Keratinocyte (primary cell): ENCODE measurements at regions not wholly inside any gene's neighbourhood (a gene's known extent, or its start where the extent isn't known, plus 50 kb on each side); places are given as distances from the start of the nearest gene placed in this dataset.

Source experiments
- DNase-seq: peaks from one replicate; pipeline ENCODE4 v3.0.0-alpha.2; 2011; ENCODE audit warnings: low read depth, missing footprints, low spot score
- FAIRE-seq: peaks from 2 replicates; lab custom pipeline; 2011; peaks lifted over from hg19 to GRCh38; lab: Jason Lieb, UNC
- H2AFZ ChIP-seq: 2 replicates; pipeline ENCODE4 v1.6.0; 2012; ENCODE audit warnings: low read length, control low read depth, inconsistent platforms; ENCODE audit not compliant: control insufficient read depth
- H3K27ac ChIP-seq: 2 replicates; pipeline ENCODE4 v1.5.1; 2011; ENCODE audit warnings: low read length; ENCODE audit not compliant: control insufficient read depth, insufficient read depth
- H3K27me3 ChIP-seq: 3 replicates; pipeline ENCODE4 v1.6.0; 2011; ENCODE audit warnings: low read length; ENCODE audit not compliant: control insufficient read depth, insufficient read depth; ENCODE audit errors: extremely low read depth
- H3K36me3 ChIP-seq, 2 experiments: 2 replicates in 1 of 2; 3 replicates in 1 of 2; pipeline ENCODE4 v1.5.1; 2011; ENCODE audit warnings: low read length in 2 of 2, mild to moderate bottlenecking in 1 of 2; ENCODE audit not compliant: control insufficient read depth in 2 of 2, insufficient read depth in 2 of 2; ENCODE audit errors: extremely low read depth in 1 of 2
- H3K4me1 ChIP-seq: 3 replicates; pipeline ENCODE4 v1.5.1; 2011; ENCODE audit warnings: low read length; ENCODE audit not compliant: control insufficient read depth, insufficient read depth; ENCODE audit errors: extremely low read depth
- H3K4me2 ChIP-seq: 3 replicates; pipeline ENCODE4 v1.6.0; 2011; ENCODE audit warnings: low read depth, low read length; ENCODE audit not compliant: control insufficient read depth, insufficient read depth; ENCODE audit errors: extremely low read depth
- H3K4me3 ChIP-seq, 3 experiments: fragments of 200-600 bp in 1 of 3; sonication (generic) in 1 of 3; 2 replicates in 2 of 3; 3 replicates in 1 of 3; pipeline ENCODE4 v1.5.1; 2011 to 2016; ENCODE audit warnings: low read length in 3 of 3, mild to moderate bottlenecking in 3 of 3, control low read depth in 2 of 3, inconsistent platforms in 1 of 3, low read depth in 1 of 3, mixed read lengths in 1 of 3, mixed run types in 1 of 3, moderate library complexity in 1 of 3; ENCODE audit not compliant: control insufficient read depth in 2 of 3, insufficient read depth in 2 of 3; ENCODE audit errors: extremely low read depth in 1 of 3
- H3K79me2 ChIP-seq: 2 replicates; pipeline ENCODE4 v1.6.0; 2012; ENCODE audit warnings: low read length; ENCODE audit not compliant: control insufficient read depth, insufficient read depth
- H3K9ac ChIP-seq: 3 replicates; pipeline ENCODE4 v1.6.0; 2011; ENCODE audit warnings: low read length; ENCODE audit not compliant: control insufficient read depth, insufficient read depth; ENCODE audit errors: extremely low read depth
- H3K9me1 ChIP-seq: 3 replicates; pipeline ENCODE4 v1.6.0; 2011; ENCODE audit warnings: low read length; ENCODE audit not compliant: control insufficient read depth, insufficient read depth; ENCODE audit errors: extremely low read depth
- H3K9me3 ChIP-seq: 2 replicates; pipeline ENCODE4 v1.5.1; 2012; ENCODE audit warnings: low read depth, low read length; ENCODE audit not compliant: control insufficient read depth
- H4K20me1 ChIP-seq: 3 replicates; pipeline ENCODE4 v1.6.0; 2011; ENCODE audit warnings: low read length; ENCODE audit not compliant: control insufficient read depth, insufficient read depth; ENCODE audit errors: extremely low read depth
- EZH2 ChIP-seq: IDR thresholded peaks from one replicate; pipeline ENCODE4 v1.6.1; 2012; ENCODE audit warnings: inconsistent platforms, mild to moderate bottlenecking, low read length, moderate library complexity
- dilution Hi-C: fragments of 300-500 bp; cut with MboI; formaldehyde crosslinking; loops from one replicate; pipeline ENCODE4 v1.7.0; 2020; ENCODE audit warnings: low sequenced_read_pairs; ENCODE audit not compliant: extremely low pct_ligation_motif_present
- TF ChIP-seq, protein P1 (sequence below), 3 experiments: IDR thresholded peaks in 1 of 3; conservative IDR thresholded peaks in 1 of 3; optimal IDR thresholded peaks in 1 of 3; 2 replicates in 2 of 3; 3 replicates in 1 of 3; pipeline versions ENCODE3 to v1.5.1; 2011; ENCODE audit warnings: low read length in 3 of 3, mild to moderate bottlenecking in 3 of 3, moderate library complexity in 2 of 3, control low read depth in 1 of 3, inconsistent platforms in 1 of 3; ENCODE audit not compliant: insufficient read depth in 2 of 3; ENCODE audit errors: extremely low read depth in 1 of 3

DNA sequence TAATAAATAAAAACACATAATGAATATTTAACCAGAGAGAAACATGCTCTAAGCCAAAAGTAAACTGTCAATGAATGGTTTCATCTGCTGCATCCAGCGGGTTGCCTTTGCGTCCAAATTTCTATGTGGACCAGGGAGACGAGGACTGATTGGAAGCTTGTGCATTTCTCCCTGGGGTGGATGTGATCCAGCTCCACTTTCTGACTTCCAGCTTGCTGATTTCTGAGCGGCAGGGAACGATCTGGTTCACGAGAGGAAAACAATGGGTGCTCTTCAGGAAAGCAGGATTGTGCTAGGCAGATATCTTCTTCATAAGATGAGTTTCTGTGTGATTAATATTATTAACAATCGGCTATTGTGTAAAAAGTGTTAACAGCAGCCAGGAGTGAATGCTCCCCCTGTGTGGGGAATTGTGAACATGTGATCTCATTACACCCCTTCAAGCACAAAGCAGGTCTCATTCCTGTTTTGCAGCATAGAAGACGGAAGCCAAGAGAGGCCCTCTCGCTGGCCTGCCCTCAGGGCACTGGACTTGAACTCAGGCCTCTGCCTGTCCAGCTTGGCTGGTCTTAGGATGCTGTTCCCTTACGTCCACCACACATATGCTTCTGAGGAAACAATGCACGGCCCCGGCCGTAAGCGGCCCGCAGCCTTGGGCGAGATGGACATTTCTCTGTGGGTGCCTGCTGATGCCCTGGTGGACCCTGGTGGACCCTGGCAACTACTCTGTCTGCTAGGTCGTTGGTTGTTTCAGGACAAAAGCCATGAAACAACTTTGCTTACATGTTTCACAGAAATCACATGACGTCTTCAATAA is 183.4 kb upstream of the C1orf174 start:
- TF ChIP-seq, protein P1, sequence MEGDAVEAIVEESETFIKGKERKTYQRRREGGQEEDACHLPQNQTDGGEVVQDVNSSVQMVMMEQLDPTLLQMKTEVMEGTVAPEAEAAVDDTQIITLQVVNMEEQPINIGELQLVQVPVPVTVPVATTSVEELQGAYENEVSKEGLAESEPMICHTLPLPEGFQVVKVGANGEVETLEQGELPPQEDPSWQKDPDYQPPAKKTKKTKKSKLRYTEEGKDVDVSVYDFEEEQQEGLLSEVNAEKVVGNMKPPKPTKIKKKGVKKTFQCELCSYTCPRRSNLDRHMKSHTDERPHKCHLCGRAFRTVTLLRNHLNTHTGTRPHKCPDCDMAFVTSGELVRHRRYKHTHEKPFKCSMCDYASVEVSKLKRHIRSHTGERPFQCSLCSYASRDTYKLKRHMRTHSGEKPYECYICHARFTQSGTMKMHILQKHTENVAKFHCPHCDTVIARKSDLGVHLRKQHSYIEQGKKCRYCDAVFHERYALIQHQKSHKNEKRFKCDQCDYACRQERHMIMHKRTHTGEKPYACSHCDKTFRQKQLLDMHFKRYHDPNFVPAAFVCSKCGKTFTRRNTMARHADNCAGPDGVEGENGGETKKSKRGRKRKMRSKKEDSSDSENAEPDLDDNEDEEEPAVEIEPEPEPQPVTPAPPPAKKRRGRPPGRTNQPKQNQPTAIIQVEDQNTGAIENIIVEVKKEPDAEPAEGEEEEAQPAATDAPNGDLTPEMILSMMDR (optimal IDR thresholded peaks at IDR 0.05 in 1 of 3, IDR thresholded peaks at IDR 0.05 in 1 of 3, conservative IDR thresholded peaks at IDR 0.05 in 1 of 3; ENCODE audit: extremely low read depth in 1 of 3, insufficient read depth in 2 of 3, low read length in 3 of 3): no peak
- TF ChIP-seq EZH2: no peak
- Histone ChIP-seq H3K36me3 (no peaks in the 10 kb centered on the region), H3K9ac (no peak overlapping the region), H3K9me3 (peaks cover 8% of the 10 kb centered on the region), H3K4me1 (no peaks in the 10 kb centered on the region), H4K20me1 (no peaks in the 10 kb centered on the region), H3K9me1 (no peaks in the 10 kb centered on the region), H3K4me3 (no peak overlapping the region), H3K79me2 (no peaks in the 10 kb centered on the region), H3K27me3 (no peaks in the 10 kb centered on the region), H3K4me2 (no peak overlapping the region), H3K27ac (no peak overlapping the region), H2AFZ (no peak overlapping the region)
- DNase-seq (no peak), FAIRE-seq (no peak)
- dilution Hi-C loops: loop anchor here (5.0 kb wide), 1 partner anchor 64 kb away; no protein-coding TSS in a partner anchor

- no peak overlapping the region for H3K27ac ChIP-seq
- H3K27me3 ChIP-seq: no peaks in the 10 kb centered on the region
- no peaks in the 10 kb centered on the region for H4K20me1 ChIP-seq
- H3K9me3 ChIP-seq: peaks cover 5% of the 10 kb centered on the region
- dilution Hi-C loops: loop anchor here (5.0 kb wide), 1 partner anchor 63 kb away; no protein-coding TSS in a partner anchor
- H3K36me3 ChIP-seq: no peaks in the 10 kb centered on the region
- H3K9me1 ChIP-seq: no peaks in the 10 kb centered on the region
- no peak overlapping the region for H3K9ac ChIP-seq
- H3K79me2 ChIP-seq: no peaks in the 10 kb centered on the region
- FAIRE-seq: no peak
- H3K4me2 ChIP-seq: no peak overlapping the region
- TF ChIP-seq, protein P1 (optimal IDR thresholded peaks at IDR 0.05 in 1 of 3, IDR thresholded peaks at IDR 0.05 in 1 of 3, conservative IDR thresholded peaks at IDR 0.05 in 1 of 3; ENCODE audit: extremely low read depth in 1 of 3, insufficient read depth in 2 of 3, low read length in 3 of 3): no peak
- TF ChIP-seq EZH2: no peak
- no peak overlapping the region for H2AFZ ChIP-seq
- no peak overlapping the region for H3K4me3 ChIP-seq
- H3K4me1 ChIP-seq: no peaks in the 10 kb centered on the region
- DNase-seq: no peak
Observed at GRCh38 chr1:4084048-4084431, 184.0 kb upstream of the C1orf174 start.
